ENCODE measurements at regions not wholly inside any gene's neighbourhood (a gene's known extent, or its start where the extent isn't known, plus 50 kb on each side); places are given as distances from the start of the nearest gene placed in this dataset.

DNA sequence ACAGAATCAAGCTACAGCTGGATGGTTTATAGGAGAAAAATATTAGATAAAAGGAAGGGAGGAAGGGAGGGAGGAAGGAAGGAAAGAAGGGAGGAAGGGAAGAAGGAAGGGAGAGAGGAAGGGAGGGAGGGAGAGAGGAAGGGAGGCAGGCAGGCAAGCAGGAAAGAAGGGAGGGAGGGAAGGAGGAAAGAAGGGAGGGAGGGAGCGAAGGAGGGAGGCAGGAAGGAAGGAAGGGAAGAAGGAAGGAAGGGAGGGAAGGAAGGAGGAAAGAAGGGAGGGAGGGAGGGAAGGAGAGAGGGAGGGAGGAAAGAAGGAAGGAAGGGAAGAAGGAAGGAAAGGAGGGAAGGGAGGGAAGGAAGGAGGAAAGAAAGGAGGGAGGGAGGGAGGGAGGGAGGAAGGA, 77.9 kb upstream of the C1QTNF7 start:
- FAIRE-seq (no peak), DNase-seq (no peak)
- no peaks in the 10 kb centered on the region for H3K9me3 ChIP-seq (ENCODE audit: control insufficient read depth in 2 of 3, insufficient read depth in 1 of 3, low read length in 3 of 3)
- no peaks in the 10 kb centered on the region for H3K27me3 ChIP-seq (ENCODE audit: control insufficient read depth, insufficient read depth, low read length)
- H3K4me1 ChIP-seq (ENCODE audit: control insufficient read depth in 2 of 3, insufficient read depth in 2 of 3, low read depth in 1 of 3, low read length in 3 of 3): peaks cover 6 to 26% (median 9%) of the 10 kb centered on the region in 3 donors
- H3K9ac ChIP-seq (ENCODE audit: low read length in 3 of 3): no peak overlapping the region
- H3K36me3 ChIP-seq (ENCODE audit: control insufficient read depth in 2 of 3, insufficient read depth in 3 of 3, low read length in 3 of 3): no peaks in the 10 kb centered on the region
- H3K4me3 ChIP-seq (ENCODE audit: low read length in 3 of 3): no peak overlapping the region
- TF ChIP-seq, protein P1, sequence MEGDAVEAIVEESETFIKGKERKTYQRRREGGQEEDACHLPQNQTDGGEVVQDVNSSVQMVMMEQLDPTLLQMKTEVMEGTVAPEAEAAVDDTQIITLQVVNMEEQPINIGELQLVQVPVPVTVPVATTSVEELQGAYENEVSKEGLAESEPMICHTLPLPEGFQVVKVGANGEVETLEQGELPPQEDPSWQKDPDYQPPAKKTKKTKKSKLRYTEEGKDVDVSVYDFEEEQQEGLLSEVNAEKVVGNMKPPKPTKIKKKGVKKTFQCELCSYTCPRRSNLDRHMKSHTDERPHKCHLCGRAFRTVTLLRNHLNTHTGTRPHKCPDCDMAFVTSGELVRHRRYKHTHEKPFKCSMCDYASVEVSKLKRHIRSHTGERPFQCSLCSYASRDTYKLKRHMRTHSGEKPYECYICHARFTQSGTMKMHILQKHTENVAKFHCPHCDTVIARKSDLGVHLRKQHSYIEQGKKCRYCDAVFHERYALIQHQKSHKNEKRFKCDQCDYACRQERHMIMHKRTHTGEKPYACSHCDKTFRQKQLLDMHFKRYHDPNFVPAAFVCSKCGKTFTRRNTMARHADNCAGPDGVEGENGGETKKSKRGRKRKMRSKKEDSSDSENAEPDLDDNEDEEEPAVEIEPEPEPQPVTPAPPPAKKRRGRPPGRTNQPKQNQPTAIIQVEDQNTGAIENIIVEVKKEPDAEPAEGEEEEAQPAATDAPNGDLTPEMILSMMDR (IDR thresholded peaks at IDR 0.05; ENCODE audit: borderline replicate concordance, extremely low read depth, insufficient read depth): no peak
- intact Hi-C loops (cut with DNase I): no loop called here
- H3K27ac ChIP-seq (ENCODE audit: low read depth in 2 of 2, low read length in 2 of 2): no peak overlapping the region

DNA sequence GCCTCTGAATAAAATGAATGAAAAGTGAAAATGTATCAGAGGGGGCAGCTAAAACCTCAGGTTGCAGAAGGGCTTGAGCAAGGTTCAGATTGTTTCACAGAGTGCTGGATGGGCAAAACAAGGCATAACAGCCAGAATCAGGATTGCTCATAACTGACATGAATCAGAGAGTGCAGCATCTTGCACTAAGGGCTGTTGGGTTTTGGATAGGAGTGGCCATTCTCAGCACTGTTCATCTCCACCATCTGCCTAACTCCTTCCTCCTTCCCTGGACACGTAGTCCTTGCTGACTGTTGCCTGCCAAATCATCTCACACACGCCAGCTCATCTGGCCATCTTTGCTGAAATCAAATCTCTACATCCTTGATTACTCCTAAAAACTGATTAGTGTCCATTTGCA, 75.3 kb upstream of the C1QTNF7 start:
- Histone ChIP-seq H3K9ac (ENCODE audit: low read length in 3 of 3) (no peak overlapping the region), H3K27me3 (ENCODE audit: control insufficient read depth, insufficient read depth, low read length) (no peaks in the 10 kb centered on the region), H3K27ac (ENCODE audit: low read depth in 2 of 2, low read length in 2 of 2) (no peak overlapping the region), H3K36me3 (ENCODE audit: control insufficient read depth in 2 of 3, insufficient read depth in 3 of 3, low read length in 3 of 3) (no peaks in the 10 kb centered on the region), H3K9me3 (ENCODE audit: control insufficient read depth in 2 of 3, insufficient read depth in 1 of 3, low read length in 3 of 3) (no peaks in the 10 kb centered on the region), H3K4me1 (ENCODE audit: control insufficient read depth in 2 of 3, insufficient read depth in 2 of 3, low read depth in 1 of 3, low read length in 3 of 3) (peaks cover 4 to 23% (median 7%) of the 10 kb centered on the region in 3 donors), H3K4me3 (ENCODE audit: low read length in 3 of 3) (no peak overlapping the region)
- intact Hi-C loops (cut with DNase I): no loop called here
- TF ChIP-seq, protein P1 (IDR thresholded peaks at IDR 0.05; ENCODE audit: borderline replicate concordance, extremely low read depth, insufficient read depth): no peak
- no peak for FAIRE-seq
- no peak for DNase-seq

DNA sequence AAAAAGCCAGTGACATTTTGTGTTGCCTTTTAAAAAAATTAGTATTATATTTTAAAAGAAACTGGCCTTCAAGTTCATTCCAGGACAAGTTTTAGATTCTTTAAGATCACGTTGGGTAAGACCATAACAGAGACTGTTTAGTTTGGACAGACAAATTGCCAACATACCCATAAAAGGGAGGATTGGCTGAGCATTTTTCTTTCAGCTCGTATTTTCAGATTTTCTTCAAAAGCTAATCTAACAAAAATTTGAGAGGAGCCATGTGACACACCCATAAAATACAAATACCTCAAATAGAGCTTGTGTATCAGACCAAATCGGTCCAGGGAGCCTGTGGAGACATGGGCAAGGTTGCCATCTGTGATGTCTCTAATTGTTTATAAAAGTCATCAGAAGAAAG, 74.6 kb upstream of the C1QTNF7 start:
- Histone ChIP-seq H3K4me3 (ENCODE audit: low read length in 3 of 3) (no peak overlapping the region), H3K9me3 (ENCODE audit: control insufficient read depth in 2 of 3, insufficient read depth in 1 of 3, low read length in 3 of 3) (no peaks in the 10 kb centered on the region), H3K27me3 (ENCODE audit: control insufficient read depth, insufficient read depth, low read length) (no peaks in the 10 kb centered on the region), H3K27ac (ENCODE audit: low read depth in 2 of 2, low read length in 2 of 2) (no peak overlapping the region), H3K4me1 (ENCODE audit: control insufficient read depth in 2 of 3, insufficient read depth in 2 of 3, low read depth in 1 of 3, low read length in 3 of 3) (peaks cover 4 to 23% (median 7%) of the 10 kb centered on the region in 3 donors), H3K36me3 (ENCODE audit: control insufficient read depth in 2 of 3, insufficient read depth in 3 of 3, low read length in 3 of 3) (no peaks in the 10 kb centered on the region), H3K9ac (ENCODE audit: low read length in 3 of 3) (no peak overlapping the region)
- TF ChIP-seq, protein P1 (IDR thresholded peaks at IDR 0.05; ENCODE audit: borderline replicate concordance, extremely low read depth, insufficient read depth): no peak
- FAIRE-seq: no peak
- intact Hi-C loops (cut with DNase I): no loop called here
- DNase-seq: no peak
